H1 (cell line): ENCODE measurements at regions not wholly inside any gene's neighbourhood (a gene's known extent, or its start where the extent isn't known, plus 50 kb on each side); places are given as distances from the start of the nearest gene placed in this dataset.

Source experiments
- CTCF ChIA-PET: fragments of 300-600 bp; sonication (Branson Sonifier 250); formaldehyde crosslinking; loops from one replicate; lab custom pipeline; 2021; ENCODE audit not compliant: partially characterized antibody; lab: Charles Lee
- POLR2A ChIA-PET: fragments of 300-600 bp; sonication (Branson Sonifier 250); formaldehyde crosslinking; loops from one replicate; lab custom pipeline; 2021; ENCODE audit warnings: inconsistent platforms; ENCODE audit not compliant: partially characterized antibody; lab: Charles Lee
- DNase-seq, 2 experiments: peaks; one replicate each; pipeline versions ENCODE4 v3.0.0 to v3.0.0-alpha.2; 2010 to 2022; ENCODE audit warnings: low spot score in 2 of 2, low read depth in 1 of 2, mixed read lengths in 1 of 2
- FAIRE-seq: peaks from 2 replicates; lab custom pipeline; 2011; peaks lifted over from hg19 to GRCh38; lab: Jason Lieb, UNC
- H2AFZ ChIP-seq: 2 replicates; pipeline ENCODE4 v1.8.1; 2012; ENCODE audit warnings: low read length, inconsistent platforms
- H2AK5ac ChIP-seq: 2 replicates; pipeline ENCODE4 v1.6.1; 2013; ENCODE audit warnings: low read depth, low read length
- H2BK120ac ChIP-seq: replicated peaks from 2 replicates; pipeline ENCODE3; 2013; ENCODE audit warnings: low read depth, low read length, inconsistent platforms
- H2BK12ac ChIP-seq: 2 replicates; pipeline ENCODE4 v1.6.1; 2013; ENCODE audit warnings: low read depth, low read length
- H2BK15ac ChIP-seq: 2 replicates; pipeline ENCODE4 v1.6.1; 2013; ENCODE audit warnings: low read length
- H2BK20ac ChIP-seq: 2 replicates; pipeline ENCODE4 v1.6.1; 2013; ENCODE audit warnings: low read length
- H2BK5ac ChIP-seq: 2 replicates; pipeline ENCODE4 v1.6.1; 2013; ENCODE audit warnings: low read depth, low read length
- H3K14ac ChIP-seq: 2 replicates; pipeline ENCODE4 v1.6.1; 2013; ENCODE audit warnings: inconsistent platforms; ENCODE audit not compliant: insufficient read length
- H3K18ac ChIP-seq: 2 replicates; pipeline ENCODE4 v1.6.1; 2013; ENCODE audit warnings: low read length; ENCODE audit errors: extremely low read depth
- H3K23ac ChIP-seq: 2 replicates; pipeline ENCODE4 v1.6.1; 2013; ENCODE audit warnings: inconsistent platforms; ENCODE audit not compliant: insufficient read length
- H3K23me2 ChIP-seq: 2 replicates; pipeline ENCODE4 v1.6.1; 2013; ENCODE audit warnings: low read depth, low read length
- H3K27ac ChIP-seq: 2 replicates; pipeline ENCODE4 v1.6.1; 2011; ENCODE audit warnings: low read depth, low read length, inconsistent platforms
- H3K27me3 ChIP-seq, 4 experiments: replicated peaks in 1 of 4; 1 replicate in 1 of 4; 2 replicates in 3 of 4; pipeline versions ENCODE4 v1.6.1 to v1.8.1; 2011 to 2013; ENCODE audit warnings: low read length in 3 of 4, mild to moderate bottlenecking in 3 of 4, inconsistent platforms in 2 of 4, mixed read lengths in 2 of 4, moderate library complexity in 1 of 4; ENCODE audit not compliant: control insufficient read depth in 3 of 4, insufficient read depth in 3 of 4; ENCODE audit errors: extremely low read depth in 1 of 4
- H3K36me3 ChIP-seq, 4 experiments: 2 replicates each; pipeline versions ENCODE4 v1.6.1 to v1.8.1; 2011 to 2013; ENCODE audit warnings: mild to moderate bottlenecking in 4 of 4, low read length in 3 of 4, moderate library complexity in 2 of 4, control low read depth in 1 of 4, inconsistent platforms in 1 of 4; ENCODE audit not compliant: insufficient read depth in 4 of 4, control insufficient read depth in 2 of 4
- H3K4ac ChIP-seq: replicated peaks from 2 replicates; pipeline ENCODE3; 2013; ENCODE audit warnings: low read length, low read depth, mixed read lengths, inconsistent platforms; ENCODE audit not compliant: insufficient read length
- H3K4me1 ChIP-seq, 4 experiments: replicated peaks in 1 of 4; 1 replicate in 1 of 4; 2 replicates in 3 of 4; pipeline versions ENCODE4 v1.6.1 to v1.8.1; 2011 to 2013; ENCODE audit warnings: low read length in 3 of 4, inconsistent platforms in 2 of 4, mixed read lengths in 1 of 4; ENCODE audit not compliant: insufficient read depth in 4 of 4, control insufficient read depth in 3 of 4
- H3K4me2 ChIP-seq, 2 experiments: 2 replicates each; pipeline versions ENCODE4 v1.6.1 to v1.8.1; 2011 to 2013; ENCODE audit warnings: low read depth in 2 of 2, low read length in 2 of 2, control low read depth in 1 of 2, inconsistent platforms in 1 of 2, mild to moderate bottlenecking in 1 of 2; ENCODE audit not compliant: insufficient read depth in 1 of 2
- H3K4me3 ChIP-seq, 4 experiments: fragments of 200-600, 300-600 bp in 1 of 4; sonication (generic), shearing (Covaris generic), sonication (Bioruptor Twin) in 1 of 4; 2 replicates each; pipeline versions ENCODE4 v1.5.1 to v1.8.1; 2011 to 2016; ENCODE audit warnings: low read length in 4 of 4, low read depth in 3 of 4, control low read depth in 2 of 4, inconsistent platforms in 2 of 4, mild to moderate bottlenecking in 2 of 4, mixed read lengths in 1 of 4, moderate library complexity in 1 of 4; ENCODE audit not compliant: insufficient read depth in 2 of 4; ENCODE audit errors: extremely low read depth in 1 of 4
- H3K56ac ChIP-seq: replicated peaks from 2 replicates; pipeline ENCODE3; 2013; ENCODE audit warnings: low read depth, mild to moderate bottlenecking, mixed read lengths, low read length, inconsistent platforms; ENCODE audit not compliant: insufficient read length
- H3K79me1 ChIP-seq: 2 replicates; pipeline ENCODE4 v1.6.1; 2013; ENCODE audit warnings: low read depth, low read length, control low read depth
- H3K79me2 ChIP-seq, 2 experiments: 2 replicates each; pipeline versions ENCODE4 v1.6.1 to v1.8.1; 2012 to 2013; ENCODE audit warnings: low read length in 2 of 2, mild to moderate bottlenecking in 2 of 2, inconsistent platforms in 1 of 2; ENCODE audit not compliant: insufficient read depth in 2 of 2, control insufficient read depth in 1 of 2
- H3K9ac ChIP-seq, 4 experiments: replicated peaks in 1 of 4; 1 replicate in 1 of 4; 2 replicates in 3 of 4; pipeline versions ENCODE4 v1.6.1 to v1.8.1; 2011 to 2013; ENCODE audit warnings: low read depth in 3 of 4, low read length in 3 of 4, control low read depth in 2 of 4, mild to moderate bottlenecking in 2 of 4, moderate library complexity in 2 of 4, inconsistent platforms in 1 of 4; ENCODE audit errors: extremely low read depth in 1 of 4
- H3K9me3 ChIP-seq, 2 experiments: 2 replicates each; pipeline versions ENCODE4 v1.6.1 to v1.8.1; 2012 to 2013; ENCODE audit warnings: mild to moderate bottlenecking in 2 of 2, moderate library complexity in 2 of 2, control low read depth in 1 of 2, inconsistent platforms in 1 of 2, low read depth in 1 of 2, low read length in 1 of 2, mixed read lengths in 1 of 2; ENCODE audit not compliant: insufficient read depth in 2 of 2
- H4K20me1 ChIP-seq, 2 experiments: replicated peaks in 1 of 2; 2 replicates each; pipeline versions ENCODE3 to v1.8.1; 2011 to 2013; ENCODE audit warnings: inconsistent platforms in 2 of 2, low read length in 2 of 2, mild to moderate bottlenecking in 1 of 2; ENCODE audit not compliant: insufficient read depth in 2 of 2, control insufficient read depth in 1 of 2
- H4K5ac ChIP-seq: 2 replicates; pipeline ENCODE4 v1.6.1; 2013; ENCODE audit warnings: low read length, low read depth, mixed read lengths, inconsistent platforms; ENCODE audit not compliant: insufficient read length
- H4K8ac ChIP-seq: 2 replicates; pipeline ENCODE4 v1.8.0; 2013; ENCODE audit warnings: mild to moderate bottlenecking, moderate library complexity, low read length, inconsistent platforms; ENCODE audit not compliant: insufficient read depth; ENCODE audit errors: extremely low read depth
- H4K91ac ChIP-seq: replicated peaks from 2 replicates; pipeline ENCODE3; 2013; ENCODE audit warnings: low read length, mixed read lengths, inconsistent platforms; ENCODE audit not compliant: insufficient read length
- BRCA1 ChIP-seq: IDR thresholded peaks from 2 replicates; pipeline ENCODE4 v1.6.1; 2012; ENCODE audit warnings: low read depth, low read length, improper control_type of control experiment
- EZH2 ChIP-seq: fragments of 200-600 bp; sonication (generic); IDR thresholded peaks from 2 replicates; pipeline ENCODE4 v1.7.1; 2012; ENCODE audit warnings: low read depth, mild to moderate bottlenecking, moderate library complexity, low read length, inconsistent platforms; ENCODE audit not compliant: severe bottlenecking
- JUND ChIP-seq: IDR thresholded peaks from 2 replicates; pipeline ENCODE4 v1.6.1; 2011; ENCODE audit warnings: mild to moderate bottlenecking, improper control_type of control experiment, low read length
- KDM5A ChIP-seq: fragments of 200-600 bp; IDR thresholded peaks from 2 replicates; pipeline ENCODE4 v1.7.1; 2012; ENCODE audit warnings: mild to moderate bottlenecking, low read length, inconsistent platforms, mixed read lengths
- NRF1 ChIP-seq: IDR thresholded peaks from 2 replicates; pipeline ENCODE4 v1.6.1; 2011; ENCODE audit warnings: mild to moderate bottlenecking, low read depth, low read length, improper control_type of control experiment
- RAD21 ChIP-seq, 2 experiments: IDR thresholded peaks in 1 of 2; conservative IDR thresholded peaks in 1 of 2; 2 replicates each; pipeline ENCODE4 v1.6.1; 2011; ENCODE audit warnings: low read depth in 2 of 2, low read length in 2 of 2, improper control_type of control experiment in 1 of 2, inconsistent platforms in 1 of 2, mild to moderate bottlenecking in 1 of 2, moderate library complexity in 1 of 2
- RXRA ChIP-seq: IDR thresholded peaks from 2 replicates; pipeline ENCODE4 v1.6.1; 2011; ENCODE audit warnings: low read depth, mild to moderate bottlenecking, low read length, moderate library complexity; ENCODE audit not compliant: insufficient read depth
- SP1 ChIP-seq: IDR thresholded peaks from 2 replicates; pipeline ENCODE4 v1.6.1; 2011; ENCODE audit warnings: low read depth, low read length
- SP2 ChIP-seq: IDR thresholded peaks from 2 replicates; pipeline ENCODE4 v1.6.1; 2012; ENCODE audit warnings: mild to moderate bottlenecking, low read length, inconsistent platforms
- WGBS, 2 experiments: shearing (Covaris generic) in 1 of 2; methylation state at CpG; one replicate each; pipeline versions ENCODE4 v1.1.6 to v1.1.7; 2013 to 2015; ENCODE audit warnings: low lambda C conversion rate in 2 of 2, mixed read lengths in 2 of 2, inconsistent platforms in 1 of 2, low coverage in 1 of 2, missing lambda C conversion rate in 1 of 2; ENCODE audit not compliant: insufficient replicate concordance in 2 of 2, insufficient coverage in 1 of 2, insufficient read length in 1 of 2; ENCODE audit errors: extremely low coverage in 1 of 2, missing lambda C conversion rate in 1 of 2; 5-methylcytosine and 5-hydroxymethylcytosine counted together
- TF ChIP-seq, protein P1 (sequence below), 3 experiments: IDR thresholded peaks; 1 replicate in 2 of 3; 2 replicates in 1 of 3; pipeline versions ENCODE4 v1.5.1 to v1.6.1; 2011; ENCODE audit warnings: low read length in 3 of 3, mild to moderate bottlenecking in 3 of 3, inconsistent platforms in 2 of 3, low read depth in 1 of 3, moderate library complexity in 1 of 3; ENCODE audit not compliant: insufficient read depth in 1 of 3; ENCODE audit errors: control extremely low read depth in 1 of 3

DNA sequence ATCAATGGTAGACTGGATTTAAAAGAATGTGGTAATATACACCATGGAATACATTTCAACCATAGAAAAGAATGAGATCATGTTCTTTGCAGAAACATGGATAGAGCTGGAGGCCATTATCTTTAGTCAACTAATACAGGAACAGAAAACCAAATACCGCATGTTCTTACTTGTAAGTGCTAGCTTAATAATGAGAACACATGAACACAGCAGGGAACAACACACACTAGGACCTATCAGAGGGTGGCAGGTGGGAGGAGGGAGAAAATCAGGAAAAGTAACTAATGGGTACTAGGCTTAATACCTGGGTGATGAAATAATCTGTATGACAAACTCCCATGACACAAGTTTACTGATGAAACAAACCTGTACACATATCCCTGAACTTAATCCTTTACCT lies 1435.2 kb downstream of the REEP3 start:
- Histone ChIP-seq H3K9ac (no peak overlapping the region), H2AK5ac (no peak overlapping the region), H3K4me1 (no peaks in the 10 kb centered on the region), H3K4me3 (no peak overlapping the region), H3K14ac (no peak overlapping the region), H3K27ac (no peak overlapping the region), H2BK15ac (no peak overlapping the region), H3K36me3 (no peaks in the 10 kb centered on the region), H3K9me3 (peaks cover 3 to 10% of the 10 kb centered on the region in 2 experiments; a peak in 2 of 4 replicates), H3K23me2 (no peaks in the 10 kb centered on the region), H3K79me2 (no peaks in the 10 kb centered on the region), H2BK5ac (no peak overlapping the region), H4K20me1 (no peaks in the 10 kb centered on the region), H2BK20ac (no peak overlapping the region), H4K91ac (no peak overlapping the region), H3K56ac (no peak overlapping the region), H3K18ac (no peak overlapping the region), H2BK120ac (no peak overlapping the region), H2AFZ (no peak overlapping the region), H2BK12ac (no peak overlapping the region), H3K4me2 (no peak overlapping the region), H4K5ac (no peak overlapping the region), H4K8ac (no peak overlapping the region), H3K27me3 (no peaks in the 10 kb centered on the region), H3K23ac (no peak overlapping the region), H3K4ac (no peak overlapping the region), H3K79me1 (no peaks in the 10 kb centered on the region)
- no peak for FAIRE-seq
- POLR2A ChIA-PET = no interaction called here
- DNase-seq = no peak
- CTCF ChIA-PET = no interaction called here
- WGBS, 2 experiments = 100% methylated on average over 1 of the region's 1 CpG; no CpG with 5 or more reads in 1 of the 2 experiments
- no peak for TF ChIP-seq BRCA1
- TF ChIP-seq EZH2 = no peak
- TF ChIP-seq SP1 = no peak
- no peak for TF ChIP-seq SP2
- TF ChIP-seq RAD21 (IDR thresholded peaks at IDR 0.05 in 1 of 2, conservative IDR thresholded peaks at IDR 0.05 in 1 of 2; ENCODE audit: low read depth in 2 of 2, low read length in 2 of 2) = no peak
- TF ChIP-seq, protein P1, sequence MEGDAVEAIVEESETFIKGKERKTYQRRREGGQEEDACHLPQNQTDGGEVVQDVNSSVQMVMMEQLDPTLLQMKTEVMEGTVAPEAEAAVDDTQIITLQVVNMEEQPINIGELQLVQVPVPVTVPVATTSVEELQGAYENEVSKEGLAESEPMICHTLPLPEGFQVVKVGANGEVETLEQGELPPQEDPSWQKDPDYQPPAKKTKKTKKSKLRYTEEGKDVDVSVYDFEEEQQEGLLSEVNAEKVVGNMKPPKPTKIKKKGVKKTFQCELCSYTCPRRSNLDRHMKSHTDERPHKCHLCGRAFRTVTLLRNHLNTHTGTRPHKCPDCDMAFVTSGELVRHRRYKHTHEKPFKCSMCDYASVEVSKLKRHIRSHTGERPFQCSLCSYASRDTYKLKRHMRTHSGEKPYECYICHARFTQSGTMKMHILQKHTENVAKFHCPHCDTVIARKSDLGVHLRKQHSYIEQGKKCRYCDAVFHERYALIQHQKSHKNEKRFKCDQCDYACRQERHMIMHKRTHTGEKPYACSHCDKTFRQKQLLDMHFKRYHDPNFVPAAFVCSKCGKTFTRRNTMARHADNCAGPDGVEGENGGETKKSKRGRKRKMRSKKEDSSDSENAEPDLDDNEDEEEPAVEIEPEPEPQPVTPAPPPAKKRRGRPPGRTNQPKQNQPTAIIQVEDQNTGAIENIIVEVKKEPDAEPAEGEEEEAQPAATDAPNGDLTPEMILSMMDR (IDR thresholded peaks at IDR 0.05; ENCODE audit: control extremely low read depth in 1 of 3, insufficient read depth in 1 of 3, low read depth in 1 of 3, low read length in 3 of 3) = no peak
- no peak for TF ChIP-seq RXRA
- TF ChIP-seq KDM5A = no peak
- TF ChIP-seq NRF1 = no peak
- TF ChIP-seq JUND = no peak
